GM12878 (cell line): ENCODE measurements at regions not wholly inside any gene's neighbourhood (a gene's known extent, or its start where the extent isn't known, plus 50 kb on each side); places are given as distances from the start of the nearest gene placed in this dataset.

Experiments used
- ATAC-seq: fragments of 200-7000 bp; cut with Tn5 transposase; 3 replicates; pipeline ENCODE4 v1.9.1; 2020; ENCODE audit warnings: mild to moderate bottlenecking, moderate library complexity
- BruUV-seq: library from RNA; stranded (reverse); fragments of 400-500 nt; replicated peaks from 2 replicates; lab custom pipeline; 2021; lab: Mats Ljungman, UMichigan
- CTCF ChIA-PET: fragments of 300-600 bp; sonication (Branson Sonifier 250); formaldehyde crosslinking; extraction: SDS; loops from one replicate; lab custom pipeline; 2021; ENCODE audit warnings: inconsistent platforms; lab: Yijun Ruan, JAX
- POLR2A ChIA-PET: fragments of 350-600 bp; formaldehyde crosslinking; extraction: SDS; loops from one replicate; lab custom pipeline; 2021; ENCODE audit warnings: inconsistent platforms; lab: Charles Lee
- RAD21 ChIA-PET: fragments of 300-600 bp; sonication (Branson Sonifier 250); formaldehyde crosslinking; loops from one replicate; lab custom pipeline; 2023; ENCODE audit warnings: antibody characterized with exemption; ENCODE audit not compliant: unreplicated experiment; lab: Charles Lee
- SMC1A ChIA-PET: fragments of 300-600 bp; sonication (Branson Sonifier 250); formaldehyde crosslinking; loops from one replicate; lab custom pipeline; 2023; ENCODE audit not compliant: unreplicated experiment, uncharacterized antibody; lab: Charles Lee
- DNase-seq: peaks from one replicate; pipeline ENCODE4 v3.0.0-alpha.2; 2011; ENCODE audit warnings: low read depth, low spot score
- FAIRE-seq: peaks from 3 replicates; lab custom pipeline; 2011; peaks lifted over from hg19 to GRCh38; lab: Jason Lieb, UNC
- H2AFZ ChIP-seq: 2 replicates; pipeline ENCODE4 v1.6.0; 2011; ENCODE audit warnings: low read depth, low read length, control low read depth; ENCODE audit not compliant: control insufficient read depth
- H3K27ac ChIP-seq: 2 replicates; pipeline ENCODE4 v1.5.1; 2011; ENCODE audit warnings: control low read depth; ENCODE audit not compliant: control insufficient read depth, insufficient read depth
- H3K27me3 ChIP-seq, 2 experiments: replicated peaks in 1 of 2; 2 replicates each; pipeline versions ENCODE4 v1.6.0 to v1.6.1; 2011; ENCODE audit warnings: low read length in 1 of 2; ENCODE audit not compliant: control insufficient read depth in 2 of 2, insufficient read depth in 2 of 2
- H3K36me3 ChIP-seq, 2 experiments: 2 replicates each; pipeline ENCODE4 v1.5.1; 2011; ENCODE audit warnings: low read length in 1 of 2; ENCODE audit not compliant: control insufficient read depth in 2 of 2, insufficient read depth in 2 of 2
- H3K4me1 ChIP-seq: 2 replicates; pipeline ENCODE4 v1.6.1; 2011; ENCODE audit warnings: mild to moderate bottlenecking, low read length, moderate library complexity, mixed read lengths; ENCODE audit not compliant: control insufficient read depth, insufficient read depth
- H3K4me2 ChIP-seq: 2 replicates; pipeline ENCODE4 v1.6.0; 2011; ENCODE audit warnings: control low read depth; ENCODE audit not compliant: control insufficient read depth, insufficient read depth
- H3K4me3 ChIP-seq: fragments of 200-600 bp; sonication (generic); 2 replicates; pipeline ENCODE4 v1.5.1; 2016
- H3K79me2 ChIP-seq: 2 replicates; pipeline ENCODE4 v1.6.0; 2011; ENCODE audit warnings: low read length; ENCODE audit not compliant: control insufficient read depth, insufficient read depth
- H3K9ac ChIP-seq: 2 replicates; pipeline ENCODE4 v1.8.0; 2011; ENCODE audit warnings: low read length, control low read depth, mixed read lengths; ENCODE audit not compliant: control insufficient read depth, insufficient read depth
- H3K9me3 ChIP-seq: replicated peaks from 3 replicates; pipeline ENCODE4 v1.5.1; 2011; ENCODE audit warnings: mild to moderate bottlenecking, low read length; ENCODE audit not compliant: control insufficient read depth, insufficient read depth
- H4K20me1 ChIP-seq: 2 replicates; pipeline ENCODE4 v1.6.0; 2011; ENCODE audit not compliant: control insufficient read depth, insufficient read depth
- CBX3 ChIP-seq: fragments of 200-600 bp; sonication (generic); IDR thresholded peaks from 2 replicates; pipeline ENCODE4 v1.6.1; 2016; ENCODE audit warnings: low read depth, borderline replicate concordance
- CHD1 ChIP-seq: IDR thresholded peaks from 2 replicates; pipeline ENCODE4 v1.6.1; 2012; ENCODE audit warnings: low read depth, low read length, improper control_type of control experiment
- CTCF ChIP-seq, 3 experiments: IDR thresholded peaks in 2 of 3; conservative IDR thresholded peaks in 1 of 3; 2 replicates each; pipeline ENCODE4 v1.5.1; 2011; ENCODE audit warnings: low read depth in 3 of 3, low read length in 3 of 3, mild to moderate bottlenecking in 3 of 3, control low read depth in 2 of 3, moderate library complexity in 2 of 3, inconsistent platforms in 1 of 3, mixed read lengths in 1 of 3; ENCODE audit not compliant: control insufficient read depth in 2 of 3, insufficient read depth in 1 of 3; ENCODE audit errors: extremely low read depth in 1 of 3
- ETV6 ChIP-seq, 2 experiments: fragments of 450-650 bp in 1 of 2; IDR thresholded peaks in 1 of 2; conservative IDR thresholded peaks in 1 of 2; 2 replicates each; pipeline ENCODE4 v1.6.1; 2014; ENCODE audit warnings: antibody characterized with exemption in 1 of 2, borderline replicate concordance in 1 of 2, low read depth in 1 of 2, mild to moderate bottlenecking in 1 of 2, moderate library complexity in 1 of 2
- IRF5 ChIP-seq: fragments of 450-650 bp; IDR thresholded peaks from 2 replicates; pipeline ENCODE4 v1.6.1; 2017; ENCODE audit warnings: borderline replicate concordance
- KDM1A ChIP-seq: fragments of 200-600 bp; sonication (generic); IDR thresholded peaks from 2 replicates; pipeline ENCODE4 v1.6.1; 2016; ENCODE audit warnings: borderline replicate concordance
- KLF5 ChIP-seq: fragments of 450-650 bp; IDR thresholded peaks from 2 replicates; pipeline ENCODE4 v1.6.1; 2014; ENCODE audit warnings: mild to moderate bottlenecking; ENCODE audit not compliant: partially characterized antibody
- LARP7 ChIP-seq: fragments of 450-650 bp; IDR thresholded peaks from 2 replicates; pipeline ENCODE4 v1.6.1; 2017; ENCODE audit warnings: mild to moderate bottlenecking
- NR2F1 ChIP-seq: fragments of 450-650 bp; conservative IDR thresholded peaks from 2 replicates; pipeline ENCODE4 v1.6.1; 2017; ENCODE audit warnings: mild to moderate bottlenecking
- PML ChIP-seq: IDR thresholded peaks from 2 replicates; pipeline ENCODE4 v1.6.1; 2012; ENCODE audit warnings: low read length, inconsistent platforms
- POU2F2 ChIP-seq: IDR thresholded peaks from 3 replicates; pipeline ENCODE4 v1.6.1; 2011; ENCODE audit warnings: low read depth, mild to moderate bottlenecking, low read length, borderline replicate concordance
- RFX5 ChIP-seq: IDR thresholded peaks from 2 replicates; pipeline ENCODE4 v1.6.1; 2011; ENCODE audit warnings: low read depth, low read length, improper control_type of control experiment
- ZNF217 ChIP-seq: fragments of 450-650 bp; IDR thresholded peaks from 2 replicates; pipeline ENCODE4 v1.6.1; 2017; ENCODE audit warnings: antibody characterized with exemption, mild to moderate bottlenecking
- WGBS: methylation state at CpG from one replicate; pipeline ENCODE4 v1.1.6; 2016; ENCODE audit warnings: low lambda C conversion rate; ENCODE audit not compliant: insufficient replicate concordance, insufficient coverage; ENCODE audit errors: missing lambda C conversion rate; 5-methylcytosine and 5-hydroxymethylcytosine counted together
- in situ Hi-C: fragments of 300-500 bp; cut with MboI; formaldehyde crosslinking; loops from 9 replicates; pipeline ENCODE4 v1.14.3; 2018; ENCODE audit warnings: mixed read lengths
- intact Hi-C: fragments of 100-400 bp; cut with micrococcal nuclease; formaldehyde crosslinking; loops from one replicate; pipeline ENCODE4 v1.14.2; 2022; ENCODE audit not compliant: unreplicated experiment

GRCh38 chr3:31288641-31289100 is 244.1 kb upstream of the STT3B start:
- H3K36me3 ChIP-seq, result no peaks in the 10 kb centered on the region
- no peaks in the 10 kb centered on the region for H3K27me3 ChIP-seq
- no peak overlapping the region for H3K4me2 ChIP-seq
- no peaks in the 10 kb centered on the region for H3K9me3 ChIP-seq
- CTCF ChIA-PET, result interaction anchor here (0.6 kb wide), 1 partner anchor 43 kb away, joined by 3 read pairs; no protein-coding TSS in a partner anchor
- 80% methylated on average over 8 of the region's 8 CpGs for WGBS
- H3K4me1 ChIP-seq, result no peaks in the 10 kb centered on the region
- in situ Hi-C loops, result no loop called here
- H3K79me2 ChIP-seq, result no peaks in the 10 kb centered on the region
- RAD21 ChIA-PET, result no interaction called here
- H4K20me1 ChIP-seq, result no peaks in the 10 kb centered on the region
- no peak overlapping the region for H2AFZ ChIP-seq
- DNase-seq (no peak), ATAC-seq (no peak), FAIRE-seq (no peak)
- BruUV-seq, result no TSS peak
- no peak overlapping the region for H3K27ac ChIP-seq
- H3K4me3 ChIP-seq, result no peak overlapping the region
- intact Hi-C loops, result no loop called here
- H3K9ac ChIP-seq, result no peak overlapping the region
- TF ChIP-seq CBX3 (no peak), POU2F2 (no peak), LARP7 (no peak), ETV6 (conservative IDR thresholded peaks at IDR 0.05 in 1 of 2, IDR thresholded peaks at IDR 0.05 in 1 of 2; ENCODE audit: borderline replicate concordance in 1 of 2, low read depth in 1 of 2) (0 out of 4 replicates have a peak, but pooled peaks of 1 of the 2 experiments have one; percentile 13), NR2F1 (0 out of 2 replicates have a peak, but pooled peaks have one; percentile 30), RFX5 (no peak), KDM1A (no peak)
- POLR2A ChIA-PET, result interaction anchor here (0.9 kb wide), 1 partner anchor 9 kb away, joined by 4 read pairs; no protein-coding TSS in a partner anchor
- SMC1A ChIA-PET, result interaction anchor here (1.5 kb wide), 1 partner anchor 173 kb away, joined by 3 read pairs; no protein-coding TSS in a partner anchor

GRCh38 chr3:31289584-31289983 is 243.1 kb upstream of the STT3B start:
- DNase-seq (no peak), FAIRE-seq (no peak), ATAC-seq (no peak)
- BruUV-seq, result no TSS peak
- Histone ChIP-seq H3K9me3 (no peaks in the 10 kb centered on the region), H3K79me2 (no peaks in the 10 kb centered on the region), H3K36me3 (no peaks in the 10 kb centered on the region), H3K4me1 (no peaks in the 10 kb centered on the region), H4K20me1 (no peaks in the 10 kb centered on the region), H2AFZ (peak overlapping the region; percentile 37; the same call in 1 of the 2 replicates), H3K27ac (no peak overlapping the region), H3K27me3 (no peaks in the 10 kb centered on the region), H3K4me2 (no peak overlapping the region), H3K4me3 (no peak overlapping the region), H3K9ac (no peak overlapping the region)
- in situ Hi-C loops, result no loop called here
- ChIA-PET CTCF (no interaction called here), RAD21 (no interaction called here), POLR2A (no interaction called here), SMC1A (no interaction called here)
- intact Hi-C loops, result no loop called here
- 49% methylated on average over 4 of the region's 4 CpGs for WGBS
- TF ChIP-seq PML, result no peak
- TF ChIP-seq ZNF217, result no peak
- TF ChIP-seq CTCF (IDR thresholded peaks at IDR 0.05 in 2 of 3, conservative IDR thresholded peaks at IDR 0.05 in 1 of 3; ENCODE audit: control insufficient read depth in 2 of 3, extremely low read depth in 1 of 3, insufficient read depth in 1 of 3, low read depth in 3 of 3, low read length in 3 of 3), result no peak
- TF ChIP-seq KLF5, result no peak
- TF ChIP-seq CHD1, result no peak
- TF ChIP-seq IRF5, result no peak
